ENCODE measurements at regions not wholly inside any gene's neighbourhood (a gene's known extent, or its start where the extent isn't known, plus 50 kb on each side); places are given as distances from the start of the nearest gene placed in this dataset.

DNA sequence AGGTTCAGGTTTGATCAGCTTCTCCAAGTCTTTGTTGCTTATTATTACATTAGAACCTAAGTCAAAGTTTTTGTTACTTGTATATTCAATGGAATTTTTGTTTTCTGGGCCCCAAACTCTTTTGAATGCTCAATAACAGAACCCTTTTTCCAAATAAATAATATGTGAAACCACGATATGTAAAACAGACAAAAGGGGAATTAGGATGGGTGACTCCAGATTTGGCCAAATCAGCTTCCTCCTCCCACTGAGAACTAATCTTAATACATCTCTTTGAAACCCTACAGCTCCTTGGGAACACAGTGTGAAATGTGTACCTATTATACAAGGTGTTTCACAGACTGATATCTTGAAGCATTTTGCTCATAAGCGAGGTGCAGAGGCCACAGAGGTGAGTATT lies 67.0 kb upstream of the TNFSF18 start:
- H3K4me3 ChIP-seq (ENCODE audit: low read length, poor library complexity, severe bottlenecking), result no peak overlapping the region
- no peak overlapping the region for H2AFZ ChIP-seq (ENCODE audit: low read length)
- no peak overlapping the region for H3K9ac ChIP-seq (ENCODE audit: low read depth, low read length, poor library complexity, severe bottlenecking)
- no peaks in the 10 kb centered on the region for H3K36me3 ChIP-seq (ENCODE audit: insufficient read depth, low read length)
- H3K9me3 ChIP-seq (ENCODE audit: insufficient read depth, low read depth, low read length), result no peaks in the 10 kb centered on the region
- H3K4me2 ChIP-seq (ENCODE audit: low read depth, low read length, poor library complexity, severe bottlenecking), result no peak overlapping the region
- no peaks in the 10 kb centered on the region for H3K9me2 ChIP-seq (replicated peaks; ENCODE audit: low read depth, low read length)
- TF ChIP-seq CTCF (conservative IDR thresholded peaks at IDR 0.05; ENCODE audit: low read length) (no peak), EZH2phosphoT487 (IDR thresholded peaks at IDR 0.05; ENCODE audit: borderline replicate concordance) (no peak)
- no peaks in the 10 kb centered on the region for H3K79me2 ChIP-seq (ENCODE audit: insufficient read depth, low read length)
- H3F3A ChIP-seq (ENCODE audit: low read depth), result no peaks in the 10 kb centered on the region
- no peaks in the 10 kb centered on the region for H4K20me1 ChIP-seq (ENCODE audit: insufficient read depth, low read length, poor library complexity, severe bottlenecking)
- no peaks in the 10 kb centered on the region for H3K27me3 ChIP-seq (ENCODE audit: insufficient read depth, low read length, poor library complexity, severe bottlenecking)
- H3K4me1 ChIP-seq (ENCODE audit: insufficient read depth, low read length, poor library complexity, severe bottlenecking), result peaks cover under 1% of the 10 kb centered on the region

DNA sequence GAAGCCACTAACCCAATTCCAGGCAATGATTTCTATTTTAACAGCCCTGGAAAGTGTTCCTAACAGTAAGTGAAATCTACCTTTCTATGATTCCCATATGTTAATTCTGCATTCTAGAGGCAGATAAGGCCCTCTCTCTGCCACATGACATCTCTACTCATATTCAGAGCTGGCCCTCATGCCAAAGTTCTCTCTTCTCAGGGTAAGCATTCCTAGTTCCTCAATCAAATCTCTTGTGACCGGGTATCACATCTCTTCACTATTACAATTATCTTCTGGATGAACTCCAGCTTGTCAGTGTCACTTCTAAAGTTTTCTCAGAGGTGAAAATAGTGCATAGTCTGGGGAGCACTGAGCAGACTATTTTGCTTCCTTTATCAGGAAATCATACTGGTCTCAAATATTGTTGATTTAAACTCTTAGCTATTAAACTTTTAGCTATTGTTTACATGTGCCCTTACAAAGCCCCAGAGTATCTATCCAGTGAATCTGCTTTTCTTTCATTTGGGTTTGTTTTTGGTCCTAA lies 66.4 kb upstream of the TNFSF18 start:
- Histone ChIP-seq H4K20me1 (ENCODE audit: insufficient read depth, low read length, poor library complexity, severe bottlenecking) (no peaks in the 10 kb centered on the region), H3K4me2 (ENCODE audit: low read depth, low read length, poor library complexity, severe bottlenecking) (no peak overlapping the region), H3K4me1 (ENCODE audit: insufficient read depth, low read length, poor library complexity, severe bottlenecking) (no peaks in the 10 kb centered on the region), H3K9me2 (replicated peaks; ENCODE audit: low read depth, low read length) (no peaks in the 10 kb centered on the region), H3K4me3 (ENCODE audit: low read length, poor library complexity, severe bottlenecking) (no peak overlapping the region), H3K9ac (ENCODE audit: low read depth, low read length, poor library complexity, severe bottlenecking) (no peak overlapping the region), H3F3A (ENCODE audit: low read depth) (no peaks in the 10 kb centered on the region), H3K36me3 (ENCODE audit: insufficient read depth, low read length) (no peaks in the 10 kb centered on the region), H2AFZ (ENCODE audit: low read length) (no peak overlapping the region), H3K27me3 (ENCODE audit: insufficient read depth, low read length, poor library complexity, severe bottlenecking) (no peaks in the 10 kb centered on the region), H3K9me3 (ENCODE audit: insufficient read depth, low read depth, low read length) (no peaks in the 10 kb centered on the region), H3K79me2 (ENCODE audit: insufficient read depth, low read length) (no peaks in the 10 kb centered on the region)
- TF ChIP-seq CTCF (conservative IDR thresholded peaks at IDR 0.05; ENCODE audit: low read length), result no peak

GRCh38 chr1:173114346-173114745 lies 63.6 kb upstream of the TNFSF18 start:
- no peaks in the 10 kb centered on the region for H4K20me1 ChIP-seq (ENCODE audit: insufficient read depth, low read length, poor library complexity, severe bottlenecking)
- TF ChIP-seq CTCF (conservative IDR thresholded peaks at IDR 0.05; ENCODE audit: low read length) (no peak), EZH2phosphoT487 (IDR thresholded peaks at IDR 0.05; ENCODE audit: borderline replicate concordance) (no peak)
- H3K4me3 ChIP-seq (ENCODE audit: low read length, poor library complexity, severe bottlenecking), result no peak overlapping the region
- no peak overlapping the region for H3K9ac ChIP-seq (ENCODE audit: low read depth, low read length, poor library complexity, severe bottlenecking)
- no peaks in the 10 kb centered on the region for H3K36me3 ChIP-seq (ENCODE audit: insufficient read depth, low read length)
- no peaks in the 10 kb centered on the region for H3K4me1 ChIP-seq (ENCODE audit: insufficient read depth, low read length, poor library complexity, severe bottlenecking)
- H3K4me2 ChIP-seq (ENCODE audit: low read depth, low read length, poor library complexity, severe bottlenecking), result no peak overlapping the region
- no peaks in the 10 kb centered on the region for H3K79me2 ChIP-seq (ENCODE audit: insufficient read depth, low read length)
- H3F3A ChIP-seq (ENCODE audit: low read depth), result no peaks in the 10 kb centered on the region
- H2AFZ ChIP-seq (ENCODE audit: low read length), result no peak overlapping the region
- H3K27me3 ChIP-seq (ENCODE audit: insufficient read depth, low read length, poor library complexity, severe bottlenecking), result no peaks in the 10 kb centered on the region
- H3K9me2 ChIP-seq (replicated peaks; ENCODE audit: low read depth, low read length), result no peaks in the 10 kb centered on the region
- no peaks in the 10 kb centered on the region for H3K9me3 ChIP-seq (ENCODE audit: insufficient read depth, low read depth, low read length)

All from Loucy (cell line).